ENCODE measurements at regions not wholly inside any gene's neighbourhood (a gene's known extent, or its start where the extent isn't known, plus 50 kb on each side); places are given as distances from the start of the nearest gene placed in this dataset.

DNA sequence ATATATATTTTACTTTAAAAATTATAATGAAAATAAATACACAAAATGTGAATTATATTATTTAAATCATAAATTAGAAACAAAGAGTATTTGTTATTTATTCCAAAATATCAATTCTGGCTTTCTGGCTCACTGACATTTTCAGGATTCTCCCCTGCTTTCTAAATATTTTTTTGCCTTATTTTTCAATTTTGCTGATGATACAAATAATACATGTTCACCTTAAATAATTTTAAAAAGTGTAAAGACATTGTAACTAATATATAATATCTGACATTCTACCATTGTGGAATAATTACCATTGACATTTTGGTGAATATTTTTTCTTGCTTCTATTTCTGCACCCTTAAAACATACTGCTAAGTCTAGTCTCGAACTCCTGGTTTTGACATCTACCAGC, 325.9 kb upstream of the CBLB start:
- no peak for ATAC-seq (ENCODE audit: low FRiP score in 2 of 2)
- H3K36me3 ChIP-seq: no peaks in the 10 kb centered on the region
- no peak for TF ChIP-seq POLR2A (IDR thresholded peaks at IDR 0.05)
- no peak for TF ChIP-seq EP300 (IDR thresholded peaks at IDR 0.05)
- no peak for TF ChIP-seq POLR2AphosphoS5 (IDR thresholded peaks at IDR 0.05)
- TF ChIP-seq, protein P1, sequence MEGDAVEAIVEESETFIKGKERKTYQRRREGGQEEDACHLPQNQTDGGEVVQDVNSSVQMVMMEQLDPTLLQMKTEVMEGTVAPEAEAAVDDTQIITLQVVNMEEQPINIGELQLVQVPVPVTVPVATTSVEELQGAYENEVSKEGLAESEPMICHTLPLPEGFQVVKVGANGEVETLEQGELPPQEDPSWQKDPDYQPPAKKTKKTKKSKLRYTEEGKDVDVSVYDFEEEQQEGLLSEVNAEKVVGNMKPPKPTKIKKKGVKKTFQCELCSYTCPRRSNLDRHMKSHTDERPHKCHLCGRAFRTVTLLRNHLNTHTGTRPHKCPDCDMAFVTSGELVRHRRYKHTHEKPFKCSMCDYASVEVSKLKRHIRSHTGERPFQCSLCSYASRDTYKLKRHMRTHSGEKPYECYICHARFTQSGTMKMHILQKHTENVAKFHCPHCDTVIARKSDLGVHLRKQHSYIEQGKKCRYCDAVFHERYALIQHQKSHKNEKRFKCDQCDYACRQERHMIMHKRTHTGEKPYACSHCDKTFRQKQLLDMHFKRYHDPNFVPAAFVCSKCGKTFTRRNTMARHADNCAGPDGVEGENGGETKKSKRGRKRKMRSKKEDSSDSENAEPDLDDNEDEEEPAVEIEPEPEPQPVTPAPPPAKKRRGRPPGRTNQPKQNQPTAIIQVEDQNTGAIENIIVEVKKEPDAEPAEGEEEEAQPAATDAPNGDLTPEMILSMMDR (IDR thresholded peaks at IDR 0.05): no peak
- H3K9me3 ChIP-seq: no peaks in the 10 kb centered on the region
- no peak for DNase-seq
- 94 to 97% methylated on average over 1 of the region's 1 CpG for WGBS, 2 donors
- H3K27ac ChIP-seq: no peak overlapping the region
- H3K27me3 ChIP-seq: no peaks in the 10 kb centered on the region
- H3K4me3 ChIP-seq: no peak overlapping the region
- H3K4me1 ChIP-seq: no peaks in the 10 kb centered on the region

DNA sequence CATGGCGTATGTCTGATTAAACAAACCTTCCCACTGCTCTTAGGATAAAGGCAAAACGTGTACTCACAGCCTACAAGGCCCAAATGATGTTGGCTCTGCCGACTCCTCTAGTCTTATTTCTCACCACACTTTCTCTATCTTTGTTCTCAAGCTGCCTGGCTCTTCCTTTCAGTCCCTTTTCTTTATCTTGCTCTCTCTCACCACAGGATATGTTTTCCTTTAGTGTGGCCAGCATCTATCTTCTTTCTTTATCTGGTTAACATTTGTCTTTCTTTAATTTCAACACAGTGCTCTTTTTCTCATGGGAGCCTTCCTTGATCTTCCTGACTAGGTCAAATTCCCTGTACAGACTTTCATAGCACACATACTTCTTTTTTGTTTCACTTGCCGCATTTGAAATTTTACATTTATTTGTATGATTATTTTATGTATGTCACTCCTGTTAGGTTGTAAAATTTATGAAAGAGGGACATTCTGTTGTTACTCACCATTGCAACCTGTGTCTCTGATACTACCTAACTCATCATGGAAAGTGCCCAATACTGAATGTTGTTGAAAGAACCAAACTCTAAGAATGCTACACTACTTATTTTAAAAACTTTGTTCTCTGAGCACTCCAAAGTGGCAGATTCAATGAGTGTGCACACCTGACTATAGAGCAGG, 328.9 kb upstream of the CBLB start:
- WGBS, 2 donors: 75 to 79% methylated on average over 4 of the region's 4 CpGs
- no peaks in the 10 kb centered on the region for H3K4me1 ChIP-seq
- H3K9me3 ChIP-seq: no peaks in the 10 kb centered on the region
- no peaks in the 10 kb centered on the region for H3K36me3 ChIP-seq
- no peak overlapping the region for H3K27ac ChIP-seq
- TF ChIP-seq POLR2A (IDR thresholded peaks at IDR 0.05) (no peak), POLR2AphosphoS5 (IDR thresholded peaks at IDR 0.05) (no peak), EP300 (IDR thresholded peaks at IDR 0.05) (no peak)
- TF ChIP-seq, protein P1 (IDR thresholded peaks at IDR 0.05): no peak
- no peak overlapping the region for H3K4me3 ChIP-seq
- H3K27me3 ChIP-seq: no peaks in the 10 kb centered on the region
- ATAC-seq (ENCODE audit: low FRiP score in 2 of 2) (no peak), DNase-seq (no peak)

DNA sequence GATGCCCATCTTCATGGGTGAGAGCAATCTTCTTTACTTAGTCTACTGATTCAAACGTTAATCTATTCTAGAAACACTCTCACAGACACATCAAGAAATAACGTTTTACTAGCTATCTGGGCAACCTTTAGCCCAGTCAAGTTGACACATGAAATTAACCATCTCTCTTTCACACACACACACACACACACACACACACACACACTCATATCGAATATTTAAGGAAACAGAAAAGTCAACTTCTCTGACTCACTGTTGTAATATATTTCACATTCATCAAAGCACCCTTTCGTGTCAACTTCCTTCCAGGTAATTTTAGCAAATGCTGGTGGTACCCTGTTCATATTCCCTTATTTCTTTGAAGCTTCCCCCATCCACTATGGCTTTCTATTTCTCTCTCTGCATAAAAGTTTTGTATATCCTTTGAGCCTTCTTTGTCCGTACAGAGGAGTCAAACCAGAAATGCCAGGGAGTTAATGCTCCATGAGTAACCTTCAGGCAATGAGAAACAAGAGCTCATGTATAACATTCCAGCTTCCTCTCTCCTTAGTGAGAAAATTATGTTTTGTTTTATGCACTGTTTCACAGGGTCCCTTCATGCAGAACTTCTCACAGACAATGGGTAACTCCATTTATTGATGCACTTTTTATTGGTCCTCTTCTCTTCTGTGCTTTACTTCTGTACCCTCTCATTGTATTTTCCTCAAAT, 335.5 kb upstream of the CBLB start:
- TF ChIP-seq POLR2A (IDR thresholded peaks at IDR 0.05): no peak
- TF ChIP-seq, protein P1 (IDR thresholded peaks at IDR 0.05): no peak
- TF ChIP-seq EP300 (IDR thresholded peaks at IDR 0.05): no peak
- no peak for TF ChIP-seq POLR2AphosphoS5 (IDR thresholded peaks at IDR 0.05)
- H3K9me3 ChIP-seq: no peaks in the 10 kb centered on the region
- ATAC-seq (ENCODE audit: low FRiP score in 2 of 2): no peak
- no peak for DNase-seq
- no peaks in the 10 kb centered on the region for H3K27me3 ChIP-seq
- H3K4me1 ChIP-seq: peaks cover 0 to 6% (median 0%) of the 10 kb centered on the region in 4 donors
- H3K27ac ChIP-seq: no peak overlapping the region
- no peak overlapping the region for H3K4me3 ChIP-seq
- WGBS, 2 donors: 87 to 95% methylated on average over 5 of the region's 5 CpGs
- H3K36me3 ChIP-seq: no peaks in the 10 kb centered on the region

DNA sequence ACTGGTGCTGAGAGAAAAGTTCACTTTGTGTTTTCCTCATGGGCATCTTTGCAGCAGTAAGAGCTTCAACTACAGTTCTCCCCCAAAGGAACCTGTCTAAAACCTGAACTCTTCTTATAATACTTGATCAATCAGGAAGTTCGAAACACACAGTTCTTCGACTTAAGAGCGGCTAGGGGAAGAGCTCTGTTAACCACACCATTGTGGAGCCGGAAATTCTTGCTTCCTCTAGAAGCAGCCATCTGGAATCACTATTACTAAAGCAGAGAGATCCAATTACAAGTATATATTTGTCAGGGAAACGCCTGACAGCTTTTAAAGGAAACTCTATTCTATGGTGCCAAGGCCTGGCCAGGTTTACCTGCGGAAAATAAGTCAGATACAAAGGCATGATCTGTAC, 337.3 kb upstream of the CBLB start:
- DNase-seq (no peak), ATAC-seq (ENCODE audit: low FRiP score in 2 of 2) (peak in 1 of 2 donors; percentile 62)
- no peaks in the 10 kb centered on the region for H3K9me3 ChIP-seq
- 32 to 38% methylated on average over 6 of the region's 6 CpGs for WGBS, 2 donors
- H3K27ac ChIP-seq: peak overlapping the region in 1 of 4 donors; percentile 53
- H3K36me3 ChIP-seq: no peaks in the 10 kb centered on the region
- H3K27me3 ChIP-seq: no peaks in the 10 kb centered on the region
- H3K4me3 ChIP-seq: no peak overlapping the region
- H3K4me1 ChIP-seq: peaks cover 0 to 6% (median 0%) of the 10 kb centered on the region in 4 donors
- no peak for TF ChIP-seq POLR2AphosphoS5 (IDR thresholded peaks at IDR 0.05)
- no peak for TF ChIP-seq EP300 (IDR thresholded peaks at IDR 0.05)
- no peak for TF ChIP-seq POLR2A (IDR thresholded peaks at IDR 0.05)

DNA sequence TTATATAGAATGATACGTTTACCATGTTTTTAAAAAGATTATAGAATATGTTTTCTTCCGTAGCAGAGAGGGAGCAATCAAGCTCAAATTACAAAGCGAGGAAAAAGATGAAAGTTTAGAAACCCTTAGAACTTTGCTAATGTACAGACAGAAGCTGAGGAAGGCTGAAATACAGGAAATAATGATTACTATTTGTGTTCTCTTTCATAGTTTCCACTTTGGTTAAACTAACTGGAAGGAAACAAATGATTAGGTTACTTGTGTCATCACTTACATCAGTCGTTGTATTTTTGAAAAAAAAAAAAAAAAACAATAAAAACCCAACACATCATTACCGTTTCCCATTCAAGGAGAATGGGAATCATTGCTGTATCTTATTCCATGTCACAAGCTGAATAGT, 337.8 kb upstream of the CBLB start:
- peak overlapping the region in 1 of 4 donors; percentile 53 for H3K27ac ChIP-seq
- no peaks in the 10 kb centered on the region for H3K27me3 ChIP-seq
- DNase-seq: no peak
- H3K4me1 ChIP-seq: peaks cover 0 to 6% (median 0%) of the 10 kb centered on the region in 4 donors
- H3K4me3 ChIP-seq: no peak overlapping the region
- no peaks in the 10 kb centered on the region for H3K9me3 ChIP-seq
- peak in 1 of 2 donors; percentile 14 for ATAC-seq (ENCODE audit: low FRiP score in 2 of 2)
- 41 to 46% methylated on average over 5 of the region's 5 CpGs for WGBS, 2 donors
- H3K36me3 ChIP-seq: no peaks in the 10 kb centered on the region
- TF ChIP-seq, protein P1 (IDR thresholded peaks at IDR 0.05): no peak
- TF ChIP-seq POLR2AphosphoS5 (IDR thresholded peaks at IDR 0.05) (no peak), POLR2A (IDR thresholded peaks at IDR 0.05) (no peak), EP300 (IDR thresholded peaks at IDR 0.05) (no peak)

Measured in upper lobe of left lung (tissue), 6 donors.